ENCODE measurements at regions not wholly inside any gene's neighbourhood (a gene's known extent, or its start where the extent isn't known, plus 50 kb on each side); places are given as distances from the start of the nearest gene placed in this dataset.

- TF ChIP-seq CTCF (IDR thresholded peaks at IDR 0.05; ENCODE audit: low read length) (no peak), EZH2 (IDR thresholded peaks at IDR 0.05; ENCODE audit: borderline replicate concordance, low read length) (no peak)
Observed at GRCh38 chr6:44617416-44617815, 229.9 kb downstream of the CDC5L start.

Measured in OCI-LY1 (cell line).